HepG2 (cell line): ENCODE measurements at regions not wholly inside any gene's neighbourhood (a gene's known extent, or its start where the extent isn't known, plus 50 kb on each side); places are given as distances from the start of the nearest gene placed in this dataset.

ENCODE experiments used
- AFF4 ChIP-seq: sonication (generic); formaldehyde crosslinking; IDR thresholded peaks from 2 replicates; pipeline ENCODE4 v1.4.0; 2020; ENCODE audit warnings: missing genetic modification reagents
- BHLHE40 ChIP-seq: IDR thresholded peaks from 2 replicates; pipeline ENCODE4 v1.6.1; 2011; ENCODE audit warnings: low read length, improper control_type of control experiment
- CC2D1A ChIP-seq: sonication (generic); formaldehyde crosslinking; IDR thresholded peaks from 2 replicates; pipeline ENCODE4 v1.8.1; 2023; ENCODE audit warnings: mild to moderate bottlenecking, missing genetic modification reagents
- GRHL1 ChIP-seq: sonication (generic); formaldehyde crosslinking; conservative IDR thresholded peaks from 2 replicates; pipeline ENCODE4 v1.8.0; 2022; ENCODE audit warnings: missing genetic modification reagents
- JARID2 ChIP-seq: sonication (generic); formaldehyde crosslinking; IDR thresholded peaks from 2 replicates; pipeline ENCODE4 v1.8.1; 2023; ENCODE audit warnings: missing genetic modification reagents, inconsistent platforms; ENCODE audit not compliant: insufficient replicate concordance
- KDM4B ChIP-seq: sonication (generic); formaldehyde crosslinking; IDR thresholded peaks from 2 replicates; pipeline ENCODE4 v1.4.0; 2020; ENCODE audit warnings: missing genetic modification reagents
- NPAS2 ChIP-seq: sonication (generic); formaldehyde crosslinking; IDR thresholded peaks from 2 replicates; pipeline ENCODE4 v1.8.0; 2022; ENCODE audit warnings: mild to moderate bottlenecking, missing genetic modification reagents, borderline replicate concordance
- NR1H2 ChIP-seq: sonication (generic); formaldehyde crosslinking; IDR thresholded peaks from 2 replicates; pipeline ENCODE4 v1.8.1; 2022; ENCODE audit warnings: low read depth, missing genetic modification reagents, borderline replicate concordance
- PHF8 ChIP-seq: sonication (generic); formaldehyde crosslinking; IDR thresholded peaks from 2 replicates; pipeline ENCODE4 v1.5.0; 2020; ENCODE audit warnings: missing genetic modification reagents
- PLRG1 ChIP-seq: fragments of 450-650 bp; conservative IDR thresholded peaks from 2 replicates; pipeline ENCODE4 v1.6.1; 2016
- RAD21 ChIP-seq: fragments of 450-650 bp; formaldehyde crosslinking; IDR thresholded peaks from 2 replicates; pipeline ENCODE4 v1.5.0; 2020; ENCODE audit warnings: mild to moderate bottlenecking
- SALL1 ChIP-seq: sonication (generic); formaldehyde crosslinking; IDR thresholded peaks from 2 replicates; pipeline ENCODE4 v1.8.0; 2022; ENCODE audit warnings: mild to moderate bottlenecking, missing genetic modification reagents
- STAT6 ChIP-seq: sonication (generic); formaldehyde crosslinking; IDR thresholded peaks from 2 replicates; pipeline ENCODE4 v1.4.0; 2020; ENCODE audit warnings: missing genetic modification reagents, mild to moderate bottlenecking, borderline replicate concordance
- TP53 ChIP-seq: sonication (generic); formaldehyde crosslinking; conservative IDR thresholded peaks from 2 replicates; pipeline ENCODE4 v1.4.0; 2020; ENCODE audit warnings: missing genetic modification reagents
- ZBTB34 ChIP-seq: sonication (generic); formaldehyde crosslinking; IDR thresholded peaks from 2 replicates; pipeline ENCODE4 v1.8.0; 2022; ENCODE audit warnings: mild to moderate bottlenecking, missing genetic modification reagents
- ZNF317 ChIP-seq: sonication (generic); formaldehyde crosslinking; IDR thresholded peaks from 2 replicates; pipeline ENCODE4 v1.5.0; 2020; ENCODE audit warnings: mild to moderate bottlenecking, missing genetic modification reagents
- ZNF362 ChIP-seq: sonication (generic); formaldehyde crosslinking; IDR thresholded peaks from 2 replicates; pipeline ENCODE4 v1.4.0; 2020; ENCODE audit warnings: missing genetic modification reagents, mild to moderate bottlenecking, borderline replicate concordance
- ZNF572 ChIP-seq: sonication (generic); formaldehyde crosslinking; IDR thresholded peaks from 2 replicates; pipeline ENCODE4 v1.5.1; 2020; ENCODE audit warnings: mild to moderate bottlenecking, missing genetic modification reagents

- TF ChIP-seq RAD21 (CRISPR knock-in tag), result peak; percentile 82
- no peak for TF ChIP-seq NPAS2 (CRISPR knock-in tag)
- TF ChIP-seq KDM4B, result no peak
- 0 out of 2 replicates have a peak, but pooled peaks have one; percentile 20 for TF ChIP-seq ZNF317
- TF ChIP-seq ZBTB34, result no peak
- peak; percentile 24; the same call in 1 of the 2 replicates for TF ChIP-seq SALL1 (CRISPR knock-in tag)
- TF ChIP-seq NR1H2 (CRISPR knock-in tag), result no peak
- TF ChIP-seq GRHL1 (CRISPR knock-in tag), result no peak
- TF ChIP-seq ZNF362 (CRISPR knock-in tag), result no peak
- no peak for TF ChIP-seq PLRG1
- no peak for TF ChIP-seq TP53
- no peak for TF ChIP-seq AFF4 (CRISPR knock-in tag)
- no peak for TF ChIP-seq CC2D1A (CRISPR knock-in tag)
- no peak for TF ChIP-seq PHF8
- TF ChIP-seq JARID2 (CRISPR knock-in tag), result no peak
- TF ChIP-seq ZNF572, result 0 out of 2 replicates have a peak, but pooled peaks have one; percentile 59
- no peak for TF ChIP-seq BHLHE40
- no peak for TF ChIP-seq STAT6 (CRISPR knock-in tag)
Measured at GRCh38 chr11:119474682-119475596, 52.0 kb upstream of the THY1 start (continued).
